ENCODE measurements at regions not wholly inside any gene's neighbourhood (a gene's known extent, or its start where the extent isn't known, plus 50 kb on each side); places are given as distances from the start of the nearest gene placed in this dataset.

DNA sequence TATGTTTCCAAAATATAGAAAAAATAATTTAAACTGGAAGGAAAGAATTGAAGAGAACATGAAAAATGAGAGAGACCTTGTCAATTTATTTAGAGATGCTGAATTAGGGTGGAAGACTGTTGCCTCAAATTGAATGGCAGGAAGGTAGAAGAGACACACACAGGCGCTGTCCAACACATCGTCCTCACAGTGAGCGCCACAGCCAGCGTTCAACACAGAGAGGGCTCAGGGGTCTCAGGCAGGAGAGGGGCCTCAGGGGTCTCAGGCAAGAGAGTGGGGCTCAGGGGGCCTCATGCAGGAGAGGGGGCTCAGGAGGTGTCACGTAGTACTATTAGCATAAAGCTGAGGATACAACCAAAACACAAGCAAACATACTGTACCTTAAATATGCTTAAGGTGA is 65.7 kb downstream of the TMEM18 start:
- Histone ChIP-seq H3K9me3 (replicated peaks in 1 of 11) (no peaks in the 10 kb centered on the region), H3K4me3 (no peak overlapping the region), H3K36me3 (no peaks in the 10 kb centered on the region), H4K20me1 (no peaks in the 10 kb centered on the region), H3K9ac (no peak overlapping the region), H3K4me1 (no peaks in the 10 kb centered on the region), H3K4me2 (no peak overlapping the region), H3K27ac (no peak overlapping the region), H3K27me3 (no peaks in the 10 kb centered on the region)
- TF ChIP-seq Cebpa-rat (IDR thresholded peaks at IDR 0.05), result no peak

DNA sequence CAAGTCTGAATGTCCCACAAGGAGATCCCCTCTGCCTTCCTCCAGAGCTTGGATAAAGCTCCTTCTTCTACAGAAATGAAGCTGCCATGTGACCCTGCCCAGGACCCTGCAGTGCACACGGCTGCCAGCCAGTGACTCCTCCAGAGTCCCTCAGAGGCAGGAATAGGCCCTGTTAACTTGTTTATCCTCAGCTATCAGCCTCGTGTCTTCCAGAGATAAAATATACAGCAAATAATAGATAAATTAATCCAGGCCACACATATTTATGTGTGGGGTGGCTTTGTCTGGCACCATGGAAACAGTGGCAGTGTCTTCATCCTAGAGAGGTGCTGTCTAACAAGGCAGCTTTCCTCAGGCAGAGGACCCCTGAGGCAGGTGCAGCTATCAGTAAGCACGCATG is 66.7 kb downstream of the TMEM18 start:
- no peak for TF ChIP-seq Cebpa-rat (IDR thresholded peaks at IDR 0.05)
- Histone ChIP-seq H3K9me3 (replicated peaks in 1 of 11) (no peaks in the 10 kb centered on the region), H3K4me1 (no peaks in the 10 kb centered on the region), H3K36me3 (no peaks in the 10 kb centered on the region), H4K20me1 (peaks cover 0 to 7% (median 0%) of the 10 kb centered on the region in 11 experiments; a peak in 1 of 22 replicates), H3K4me2 (no peak overlapping the region), H3K27me3 (no peaks in the 10 kb centered on the region), H3K4me3 (no peak overlapping the region), H3K9ac (no peak overlapping the region), H3K27ac (no peak overlapping the region)

DNA sequence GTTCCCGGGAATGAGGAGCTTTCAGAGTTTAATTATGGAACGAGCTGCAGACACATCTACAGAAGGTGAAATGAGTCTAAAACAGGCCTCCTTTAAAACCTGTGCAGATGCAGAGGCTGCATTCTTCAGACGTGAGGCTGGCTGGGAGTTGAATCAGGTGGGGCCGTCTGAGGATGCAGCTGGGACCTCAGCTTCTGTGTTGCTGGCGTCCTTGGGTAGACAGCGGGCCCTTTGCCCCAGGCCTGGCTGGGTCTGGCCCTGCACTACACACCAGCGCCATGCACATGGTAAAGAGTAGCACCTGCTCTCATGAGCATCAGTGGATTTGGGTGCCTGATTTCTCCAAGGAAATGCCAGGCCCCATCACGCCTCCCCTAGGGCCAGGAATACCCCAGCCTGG is 67.3 kb downstream of the TMEM18 start:
- TF ChIP-seq Cebpa-rat (IDR thresholded peaks at IDR 0.05), result no peak
- no peaks in the 10 kb centered on the region for H3K36me3 ChIP-seq
- no peak overlapping the region for H3K9ac ChIP-seq
- H3K27ac ChIP-seq, result no peak overlapping the region
- H4K20me1 ChIP-seq, result peaks cover 0 to 7% (median 0%) of the 10 kb centered on the region in 11 experiments; a peak in 1 of 22 replicates
- no peak overlapping the region for H3K4me3 ChIP-seq
- H3K4me2 ChIP-seq, result no peak overlapping the region
- H3K9me3 ChIP-seq (replicated peaks in 1 of 11), result no peaks in the 10 kb centered on the region
- no peaks in the 10 kb centered on the region for H3K27me3 ChIP-seq
- H3K4me1 ChIP-seq, result no peaks in the 10 kb centered on the region

DNA sequence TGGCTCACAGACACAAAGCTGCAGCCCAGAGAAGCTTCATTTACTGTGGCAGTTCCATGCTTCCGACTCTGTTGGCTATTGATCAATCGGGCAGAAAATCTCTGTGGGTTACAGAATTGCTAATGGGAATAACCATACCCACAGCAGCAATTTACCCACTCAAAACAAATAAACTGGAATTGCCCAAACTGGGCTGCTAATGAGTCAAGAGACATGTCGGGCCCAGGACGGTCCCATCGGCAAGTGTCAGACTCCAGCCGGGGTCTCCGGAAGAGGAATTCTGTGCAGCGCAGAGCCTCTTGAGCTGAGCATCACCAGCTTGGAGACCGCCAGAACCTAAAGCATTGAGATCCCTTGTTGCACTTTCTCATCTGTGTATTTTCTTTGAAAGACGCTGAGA is 67.8 kb downstream of the TMEM18 start:
- no peak overlapping the region for H3K4me3 ChIP-seq
- H3K4me2 ChIP-seq, result no peak overlapping the region
- peaks cover 0 to 7% (median 0%) of the 10 kb centered on the region in 11 experiments; a peak in 1 of 22 replicates for H4K20me1 ChIP-seq
- no peaks in the 10 kb centered on the region for H3K36me3 ChIP-seq
- H3K9ac ChIP-seq, result no peak overlapping the region
- no peak overlapping the region for H3K27ac ChIP-seq
- TF ChIP-seq Cebpa-rat (IDR thresholded peaks at IDR 0.05), result no peak
- no peaks in the 10 kb centered on the region for H3K27me3 ChIP-seq
- no peaks in the 10 kb centered on the region for H3K4me1 ChIP-seq
- no peaks in the 10 kb centered on the region for H3K9me3 ChIP-seq (replicated peaks in 1 of 11)

DNA sequence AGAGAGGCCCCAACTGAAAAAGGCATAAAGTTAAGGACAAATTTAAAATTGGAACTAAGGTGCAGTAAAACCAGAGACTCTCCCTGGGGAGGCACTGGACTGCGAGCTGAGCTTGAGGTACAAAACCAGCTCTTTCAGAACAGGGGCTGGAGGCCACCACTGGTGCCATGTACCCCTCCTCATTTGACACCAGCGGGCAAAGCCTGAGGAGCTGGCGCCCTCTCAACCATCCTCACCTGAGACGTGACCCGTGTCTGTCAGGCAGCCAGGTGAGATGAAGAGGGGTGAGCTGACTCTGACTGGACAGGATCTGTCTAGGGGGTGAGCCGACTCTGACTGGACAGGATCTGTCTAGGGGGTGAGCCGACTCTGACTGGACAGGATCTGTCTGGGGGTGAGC is 68.5 kb downstream of the TMEM18 start:
- H3K27me3 ChIP-seq, result no peaks in the 10 kb centered on the region
- no peak overlapping the region for H3K27ac ChIP-seq
- peaks cover 0 to 7% (median 0%) of the 10 kb centered on the region in 11 experiments; a peak in 1 of 22 replicates for H4K20me1 ChIP-seq
- H3K9ac ChIP-seq, result no peak overlapping the region
- no peaks in the 10 kb centered on the region for H3K4me1 ChIP-seq
- no peaks in the 10 kb centered on the region for H3K36me3 ChIP-seq
- TF ChIP-seq Cebpa-rat (IDR thresholded peaks at IDR 0.05), result no peak
- no peak overlapping the region for H3K4me2 ChIP-seq
- H3K9me3 ChIP-seq (replicated peaks in 1 of 11), result no peaks in the 10 kb centered on the region
- H3K4me3 ChIP-seq, result no peak overlapping the region

DNA sequence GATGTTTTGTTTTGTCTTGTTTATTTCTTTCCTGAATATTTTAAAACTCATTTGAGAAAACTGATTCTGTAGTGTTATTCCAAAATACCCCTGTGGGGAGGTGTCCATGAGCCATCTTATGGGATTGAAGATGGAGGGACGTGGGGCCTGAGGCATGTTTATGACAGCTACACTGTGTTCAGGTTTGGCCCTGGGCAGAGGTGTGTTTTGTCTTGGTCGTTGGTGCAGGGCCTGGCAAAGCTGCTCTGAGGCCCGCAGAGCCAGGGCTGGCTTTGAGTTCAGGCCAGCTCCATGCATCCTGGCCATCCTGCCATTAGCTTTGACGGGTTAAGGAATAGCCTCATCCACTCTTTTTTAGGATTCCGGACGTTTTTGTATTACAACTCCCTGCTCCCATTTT is 68.9 kb downstream of the TMEM18 start:
- Histone ChIP-seq H3K9me3 (replicated peaks in 1 of 11) (no peaks in the 10 kb centered on the region), H3K4me1 (no peaks in the 10 kb centered on the region), H3K9ac (no peak overlapping the region), H3K4me3 (no peak overlapping the region), H3K4me2 (no peak overlapping the region), H3K36me3 (no peaks in the 10 kb centered on the region), H4K20me1 (peaks cover 0 to 7% (median 0%) of the 10 kb centered on the region in 11 experiments; a peak in 1 of 22 replicates), H3K27me3 (no peaks in the 10 kb centered on the region), H3K27ac (no peak overlapping the region)
- no peak for TF ChIP-seq Cebpa-rat (IDR thresholded peaks at IDR 0.05)

DNA sequence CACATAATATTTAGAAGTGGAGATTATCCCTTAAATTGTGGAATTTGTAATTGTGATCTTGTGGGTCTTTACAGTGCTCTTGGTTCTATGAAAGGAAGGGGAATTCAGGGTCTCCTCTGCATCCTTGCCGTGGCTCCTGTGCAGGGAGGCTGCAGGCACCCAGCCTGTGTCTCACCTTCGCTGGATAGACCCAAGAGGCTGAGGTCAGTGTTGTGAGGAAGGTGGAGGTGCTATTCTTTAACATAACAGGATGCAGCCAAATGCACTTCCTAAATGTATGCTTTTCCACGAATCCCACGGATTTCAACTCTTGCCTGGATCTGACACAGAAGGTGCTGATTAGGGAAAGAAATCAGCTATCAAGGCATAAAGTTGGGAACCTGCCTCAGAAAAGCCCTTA is 69.5 kb downstream of the TMEM18 start:
- Histone ChIP-seq H3K27me3 (no peaks in the 10 kb centered on the region), H4K20me1 (peaks cover 0 to 7% (median 0%) of the 10 kb centered on the region in 11 experiments; a peak in 1 of 22 replicates), H3K4me3 (no peak overlapping the region), H3K36me3 (no peaks in the 10 kb centered on the region), H3K4me2 (no peak overlapping the region), H3K4me1 (no peaks in the 10 kb centered on the region), H3K9me3 (replicated peaks in 1 of 11) (no peaks in the 10 kb centered on the region), H3K27ac (no peak overlapping the region), H3K9ac (no peak overlapping the region)
- TF ChIP-seq Cebpa-rat (IDR thresholded peaks at IDR 0.05), result no peak

DNA sequence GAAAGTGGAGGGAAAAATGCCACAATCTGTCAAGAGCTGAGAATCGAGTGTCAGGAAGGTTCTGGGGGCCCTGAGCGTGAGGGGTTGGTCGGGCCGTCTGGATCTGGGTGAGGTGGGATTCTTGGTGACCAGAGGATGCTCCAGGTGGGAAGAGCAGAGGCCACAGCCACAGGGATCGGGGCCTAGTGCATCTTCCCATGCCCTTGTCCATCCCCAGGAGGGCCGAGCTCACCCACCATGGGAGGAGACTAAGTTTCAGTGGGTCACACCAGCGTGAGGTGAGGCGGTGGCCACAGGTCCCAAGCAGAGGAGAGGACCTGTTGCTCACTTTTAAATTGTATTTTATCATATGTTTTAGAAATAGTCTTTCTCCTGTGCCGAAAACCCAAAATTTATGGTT is 70.0 kb downstream of the TMEM18 start:
- H3K4me1 ChIP-seq, result no peaks in the 10 kb centered on the region
- H4K20me1 ChIP-seq, result peaks cover 0 to 7% (median 0%) of the 10 kb centered on the region in 11 experiments; a peak in 1 of 22 replicates
- H3K27ac ChIP-seq, result no peak overlapping the region
- H3K27me3 ChIP-seq, result no peaks in the 10 kb centered on the region
- no peak overlapping the region for H3K4me2 ChIP-seq
- TF ChIP-seq Cebpa-rat (IDR thresholded peaks at IDR 0.05), result no peak
- H3K9me3 ChIP-seq (replicated peaks in 1 of 11), result no peaks in the 10 kb centered on the region
- no peak overlapping the region for H3K9ac ChIP-seq
- no peaks in the 10 kb centered on the region for H3K36me3 ChIP-seq
- H3K4me3 ChIP-seq, result no peak overlapping the region

DNA sequence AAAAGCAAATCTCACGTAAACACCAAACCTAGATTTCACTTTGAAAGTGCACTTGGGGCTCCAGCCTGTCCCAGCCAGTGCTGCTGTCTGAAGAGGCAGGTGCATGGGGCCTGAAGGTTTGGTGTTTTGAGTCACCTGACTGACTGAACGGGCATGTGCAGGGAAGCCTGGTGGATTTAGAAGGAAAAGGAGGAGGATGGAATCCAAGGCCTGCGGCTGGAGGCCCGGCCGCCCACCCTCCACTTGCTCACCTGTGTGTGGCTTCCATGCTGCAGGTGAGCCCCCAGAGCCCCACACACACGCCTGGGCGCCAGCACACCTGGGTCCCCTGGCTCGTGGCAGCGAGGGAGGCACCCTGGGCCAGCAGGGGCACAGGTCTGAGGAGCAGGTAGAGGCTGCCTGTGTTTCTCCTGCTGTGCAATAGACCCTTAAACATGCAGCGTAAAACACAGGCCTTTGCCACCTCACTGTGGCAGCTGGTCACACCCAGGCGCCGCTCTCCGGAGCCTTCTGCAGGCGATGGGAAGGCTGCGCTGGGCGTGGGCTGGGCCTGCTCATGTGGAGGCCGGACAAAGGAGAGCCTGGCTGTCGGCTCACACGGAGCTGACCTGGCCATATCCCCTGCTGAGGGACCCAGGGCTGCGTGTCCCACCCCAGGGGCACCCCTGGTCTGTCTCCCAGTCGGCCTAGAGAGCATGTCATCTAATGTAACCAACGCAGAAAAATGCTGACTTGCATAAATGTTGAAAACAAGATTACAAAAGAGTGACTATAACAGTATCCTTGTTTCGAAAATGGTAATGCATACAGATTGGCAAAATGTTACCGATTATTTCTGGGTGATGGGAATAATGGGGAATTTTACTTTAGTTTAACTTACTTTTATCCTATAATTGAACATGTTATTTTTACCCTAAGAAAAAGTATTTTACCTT is 71.3 kb downstream of the TMEM18 start:
- Histone ChIP-seq H3K4me3 (no peak overlapping the region), H3K27ac (no peak overlapping the region), H3K9me3 (replicated peaks in 1 of 11) (no peaks in the 10 kb centered on the region)

More for the DNA sequence above, 71.3 kb downstream of the TMEM18 start:
- no peak for TF ChIP-seq Cebpa-rat (IDR thresholded peaks at IDR 0.05)
- Histone ChIP-seq H3K27me3 (no peaks in the 10 kb centered on the region), H3K9ac (no peak overlapping the region), H4K20me1 (peaks cover 0 to 7% (median 0%) of the 10 kb centered on the region in 11 experiments; a peak in 1 of 22 replicates), H3K4me2 (no peak overlapping the region), H3K36me3 (no peaks in the 10 kb centered on the region), H3K4me1 (no peaks in the 10 kb centered on the region)
